ENCODE measurements at regions not wholly inside any gene's neighbourhood (a gene's known extent, or its start where the extent isn't known, plus 50 kb on each side); places are given as distances from the start of the nearest gene placed in this dataset.

DNA sequence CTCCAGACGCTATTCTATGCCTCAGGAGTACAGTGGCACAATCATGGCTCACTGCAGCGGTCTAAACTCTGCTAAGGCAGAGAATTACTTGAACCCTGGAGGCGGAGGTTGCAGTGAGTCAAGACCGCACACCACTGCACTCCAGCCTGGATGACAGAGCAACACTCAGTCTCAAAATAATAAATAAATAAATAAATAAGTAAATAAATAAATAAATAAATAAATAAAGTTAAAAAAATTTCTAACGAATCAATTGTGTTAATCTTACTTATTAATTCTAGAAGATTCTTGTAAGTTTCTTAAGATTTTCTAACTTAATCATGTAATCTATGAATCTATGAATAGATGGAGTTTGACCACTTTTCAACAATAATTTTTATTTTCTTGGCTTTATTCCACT, 621.4 kb upstream of the POT1 start:
- FAIRE-seq: no peak
- no peak for DNase-seq (ENCODE audit: insufficient read length, low spot score)

DNA sequence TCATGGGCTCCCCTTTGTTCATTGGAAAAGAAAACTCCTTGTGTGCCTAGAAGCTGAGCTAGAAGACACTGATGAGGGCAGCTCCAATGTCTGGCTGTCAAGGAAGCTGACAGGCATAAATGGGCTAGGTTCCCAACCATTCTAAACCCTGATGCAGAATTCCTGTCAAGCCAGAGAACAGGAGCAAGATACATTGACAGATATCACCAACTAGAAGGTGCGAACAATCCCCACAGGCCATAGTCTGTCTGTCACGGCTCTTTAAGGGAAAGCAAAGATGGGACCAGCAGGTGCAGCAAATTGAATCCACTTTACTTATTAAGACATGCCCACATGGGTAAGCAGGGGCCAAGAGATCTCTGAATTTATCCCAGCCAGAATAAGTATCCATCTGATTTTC, 617.9 kb upstream of the POT1 start:
- DNase-seq (ENCODE audit: insufficient read length, low spot score) (no peak), FAIRE-seq (no peak)
- TF ChIP-seq POLR2A (IDR thresholded peaks at IDR 0.05; ENCODE audit: low read depth, low read length): no peak

More for the DNA sequence above, 621.4 kb upstream of the POT1 start:
- no peak for TF ChIP-seq POLR2A (IDR thresholded peaks at IDR 0.05; ENCODE audit: low read depth, low read length)

DNA sequence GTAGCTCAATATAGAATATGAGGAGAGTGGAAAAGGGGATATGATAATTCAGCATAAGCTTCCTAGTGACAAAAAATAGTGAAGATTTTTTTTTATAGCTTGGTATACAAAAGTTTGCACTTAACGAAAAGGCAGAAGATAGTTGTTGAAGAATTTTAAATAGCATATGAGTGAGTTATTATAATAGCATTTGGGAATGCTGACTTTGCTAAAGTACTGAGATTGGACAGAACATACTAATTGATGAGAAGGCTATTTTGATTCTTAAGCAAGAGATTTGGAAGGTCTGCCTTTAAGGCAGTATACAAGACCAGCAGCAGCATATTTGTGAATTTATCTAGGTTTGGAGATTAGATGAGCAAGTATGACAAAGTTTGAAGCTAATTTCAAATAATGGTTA, 600.9 kb upstream of the POT1 start:
- FAIRE-seq: no peak
- DNase-seq (ENCODE audit: insufficient read length, low spot score): no peak
- TF ChIP-seq POLR2A (IDR thresholded peaks at IDR 0.05; ENCODE audit: low read depth, low read length): no peak

DNA sequence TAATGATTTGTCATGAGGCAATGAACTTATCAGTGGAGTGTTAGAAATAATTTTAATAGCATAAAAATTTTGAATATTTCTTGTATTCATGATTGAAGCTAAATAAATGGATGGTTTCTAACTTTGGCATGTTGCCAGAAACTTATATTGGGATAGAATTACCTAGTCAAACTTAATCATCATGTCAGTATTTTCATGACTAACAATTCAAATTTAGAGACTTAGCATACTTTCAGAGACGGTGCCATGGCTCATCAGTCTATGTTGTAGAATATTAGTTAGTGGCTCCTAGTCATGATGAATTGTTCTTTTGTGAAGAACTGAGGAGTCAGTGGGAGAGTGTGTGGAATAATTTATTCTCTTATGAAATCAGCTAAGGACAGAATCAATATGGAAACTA, 599.6 kb upstream of the POT1 start:
- no peak for TF ChIP-seq POLR2A (IDR thresholded peaks at IDR 0.05; ENCODE audit: low read depth, low read length)
- no peak for DNase-seq (ENCODE audit: insufficient read length, low spot score)
- no peak for FAIRE-seq

DNA sequence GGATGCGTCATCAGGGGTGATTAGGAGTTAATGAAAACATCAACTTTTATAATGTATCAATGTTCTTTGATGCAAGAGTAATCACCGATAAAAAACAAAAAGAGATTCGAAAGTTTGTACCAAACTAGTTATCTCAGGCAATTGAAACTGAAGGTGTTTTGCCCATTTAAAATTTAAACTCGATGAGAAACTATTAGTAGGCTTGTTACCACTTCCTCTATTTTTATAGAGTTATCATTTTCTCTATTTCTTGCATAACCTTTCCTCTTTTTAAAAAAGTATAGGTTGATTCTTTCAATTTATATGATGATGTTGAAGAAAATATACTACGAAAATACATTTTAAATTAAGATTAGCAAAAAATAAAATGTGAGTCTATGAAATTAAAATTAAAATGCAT, 597.3 kb upstream of the POT1 start:
- no peak for TF ChIP-seq POLR2A (IDR thresholded peaks at IDR 0.05; ENCODE audit: low read depth, low read length)
- FAIRE-seq: no peak
- no peak for DNase-seq (ENCODE audit: insufficient read length, low spot score)

DNA sequence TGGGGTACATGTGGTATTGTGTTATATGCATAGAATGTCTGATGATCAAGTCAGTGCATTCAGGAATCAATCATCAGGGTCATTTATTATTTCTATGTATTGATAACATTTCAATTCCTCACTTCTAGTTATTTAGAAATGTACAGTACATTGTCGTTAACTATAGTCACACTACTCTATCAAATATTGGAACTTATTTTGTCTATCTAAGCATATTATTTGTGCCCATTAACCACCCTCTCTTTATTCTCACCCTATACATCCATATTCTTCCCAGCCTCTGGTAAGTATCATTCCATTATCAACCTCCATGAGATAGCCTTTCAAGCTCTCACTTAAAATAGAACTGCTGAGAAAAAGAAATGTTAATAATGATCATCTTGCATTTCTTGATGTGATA, 596.5 kb upstream of the POT1 start:
- TF ChIP-seq POLR2A (IDR thresholded peaks at IDR 0.05; ENCODE audit: low read depth, low read length): no peak
- no peak for FAIRE-seq
- DNase-seq (ENCODE audit: insufficient read length, low spot score): no peak

DNA sequence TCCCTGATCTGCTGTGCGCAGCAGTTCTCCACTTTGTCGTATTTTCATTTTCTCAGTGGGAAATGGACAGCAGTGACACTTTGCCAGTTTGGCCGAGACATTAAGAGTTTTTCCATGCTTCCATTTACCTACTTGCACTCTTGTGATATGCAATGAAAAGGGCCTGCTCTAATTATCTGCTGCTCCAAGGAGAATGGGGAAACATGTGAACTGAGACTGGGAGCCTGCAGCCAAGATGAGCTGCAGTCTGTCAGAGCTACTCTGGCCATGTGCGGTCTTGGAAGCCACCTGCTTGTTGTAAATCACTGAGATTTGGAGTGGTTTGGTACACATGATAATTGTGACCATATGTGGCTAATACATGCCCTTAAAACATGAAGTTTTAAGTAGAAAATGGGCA, 586.6 kb upstream of the POT1 start:
- no peak for TF ChIP-seq POLR2A (IDR thresholded peaks at IDR 0.05; ENCODE audit: low read depth, low read length)
- FAIRE-seq (no peak), DNase-seq (ENCODE audit: insufficient read length, low spot score) (no peak)

DNA sequence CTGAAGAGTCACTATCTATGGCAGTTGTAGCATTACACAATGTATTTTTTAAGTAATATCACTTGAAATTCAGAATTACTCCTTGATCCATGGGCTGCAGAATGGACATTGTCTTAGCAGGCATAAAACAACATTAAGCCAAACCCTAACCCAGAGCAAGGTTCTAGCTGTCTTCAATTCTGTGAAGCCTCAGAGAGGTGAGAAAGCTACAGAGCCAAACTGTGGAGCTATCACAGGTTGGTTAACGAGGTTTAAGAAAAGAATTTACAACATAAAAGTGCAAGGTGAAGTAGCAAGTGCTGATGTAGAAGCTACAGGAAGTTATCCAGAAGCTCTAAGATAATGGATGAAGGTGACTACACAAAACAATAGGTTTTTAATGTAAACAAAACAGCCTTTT, 582.7 kb upstream of the POT1 start:
- DNase-seq (ENCODE audit: insufficient read length, low spot score): no peak
- TF ChIP-seq POLR2A (IDR thresholded peaks at IDR 0.05; ENCODE audit: low read depth, low read length): no peak
- FAIRE-seq: no peak

DNA sequence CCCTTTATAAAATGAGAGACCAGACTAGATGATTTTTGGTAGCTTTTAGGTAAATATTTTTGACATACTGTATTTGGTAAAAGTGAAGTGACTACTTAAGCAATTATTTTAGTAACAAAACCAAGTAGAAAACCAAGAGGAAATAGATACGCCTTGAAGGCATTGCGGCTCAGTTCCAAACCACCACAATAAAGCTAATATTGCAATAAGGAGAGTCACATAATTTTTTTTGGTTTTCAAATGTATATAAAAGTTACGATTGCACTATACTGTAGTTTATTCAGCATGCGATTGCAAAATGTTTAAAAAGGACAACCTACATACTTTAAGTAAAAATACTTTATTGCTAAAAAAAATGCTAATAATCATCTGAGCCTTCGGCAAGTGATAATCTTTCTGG, 581.7 kb upstream of the POT1 start:
- no peak for FAIRE-seq
- DNase-seq (ENCODE audit: insufficient read length, low spot score): no peak
- no peak for TF ChIP-seq POLR2A (IDR thresholded peaks at IDR 0.05; ENCODE audit: low read depth, low read length)

DNA sequence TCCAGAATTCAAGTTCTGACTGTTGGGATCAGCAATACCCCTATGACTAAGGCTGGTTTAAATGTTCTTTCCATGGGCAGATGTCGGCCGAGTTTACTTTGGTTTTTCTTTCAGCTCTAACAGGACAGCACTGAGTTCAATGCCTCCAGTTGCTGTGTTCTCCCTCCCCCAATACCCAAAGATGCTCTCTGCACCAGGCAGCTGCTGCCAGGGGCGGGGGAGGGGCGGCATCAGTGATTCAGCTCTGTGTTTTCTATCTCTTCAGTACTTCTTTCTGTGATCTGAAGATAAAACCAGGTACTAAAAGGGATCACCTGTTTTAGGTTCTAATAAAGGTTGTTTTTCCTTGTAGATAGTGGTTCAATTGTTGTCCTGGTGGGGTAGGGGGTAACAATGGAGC, 576.7 kb upstream of the POT1 start:
- FAIRE-seq (no peak), DNase-seq (ENCODE audit: insufficient read length, low spot score) (no peak)
- TF ChIP-seq POLR2A (IDR thresholded peaks at IDR 0.05; ENCODE audit: low read depth, low read length): no peak

DNA sequence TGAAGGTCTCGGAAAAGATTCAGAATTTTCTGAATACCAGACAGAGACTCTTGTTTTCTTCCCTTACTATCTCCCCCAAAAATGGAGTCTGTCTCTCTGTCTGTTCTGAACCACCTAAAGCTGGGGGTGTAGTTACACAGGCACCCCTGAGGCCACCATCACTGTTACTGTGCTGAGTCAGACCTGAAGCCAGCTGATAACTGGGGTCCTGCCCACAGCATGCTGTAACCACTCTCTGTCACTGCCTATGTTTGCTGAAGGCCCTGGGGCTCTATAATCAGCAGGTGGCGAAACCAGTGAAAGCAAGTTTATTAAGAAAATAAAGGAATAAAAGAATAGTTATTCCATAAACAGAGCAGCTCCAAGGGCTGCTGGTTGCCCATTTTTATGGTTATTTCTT, 575.2 kb upstream of the POT1 start:
- FAIRE-seq (no peak), DNase-seq (ENCODE audit: insufficient read length, low spot score) (no peak)
- TF ChIP-seq POLR2A (IDR thresholded peaks at IDR 0.05; ENCODE audit: low read depth, low read length): no peak

DNA sequence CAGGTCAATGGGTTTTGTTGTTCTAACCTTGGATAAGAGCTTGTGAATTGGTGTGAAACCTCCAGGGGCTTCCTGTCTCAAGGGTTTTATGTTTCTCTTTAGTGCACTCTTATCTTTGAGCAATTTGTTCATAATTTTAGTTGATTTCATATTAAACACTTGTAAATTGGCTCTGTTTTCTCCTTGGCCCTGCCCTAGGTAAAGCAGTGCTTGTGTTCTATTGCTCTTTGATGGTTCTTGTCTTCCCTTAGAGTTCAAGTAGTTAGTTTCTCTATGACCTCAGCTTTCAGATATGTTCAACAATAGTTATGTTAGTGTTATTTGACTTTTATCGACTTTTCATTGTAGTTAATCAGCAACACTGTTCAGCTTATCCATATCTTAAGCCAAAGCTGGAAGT, 566.4 kb upstream of the POT1 start:
- no peak for TF ChIP-seq POLR2A (IDR thresholded peaks at IDR 0.05; ENCODE audit: low read depth, low read length)
- FAIRE-seq: no peak
- DNase-seq (ENCODE audit: insufficient read length, low spot score): no peak

DNA sequence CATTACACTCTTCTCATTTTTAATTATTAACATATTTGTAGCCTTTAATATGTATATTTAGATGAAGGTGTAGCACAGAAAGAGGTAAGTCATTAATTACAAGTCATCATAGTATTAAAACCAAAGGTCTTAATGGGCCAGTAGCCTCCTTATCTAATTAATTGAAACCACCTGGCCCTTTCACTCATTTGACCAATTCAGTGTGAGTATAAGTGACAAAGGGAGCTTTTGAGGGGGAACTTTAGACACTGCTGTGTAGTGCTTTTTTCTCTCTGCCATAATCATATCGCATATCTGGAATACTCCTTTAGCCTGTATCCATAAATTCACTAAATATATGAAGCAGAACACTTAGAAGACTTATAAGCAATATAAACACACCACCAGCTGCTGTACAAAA, 562.9 kb upstream of the POT1 start:
- FAIRE-seq: no peak
- no peak for DNase-seq (ENCODE audit: insufficient read length, low spot score)
- no peak for TF ChIP-seq POLR2A (IDR thresholded peaks at IDR 0.05; ENCODE audit: low read depth, low read length)

DNA sequence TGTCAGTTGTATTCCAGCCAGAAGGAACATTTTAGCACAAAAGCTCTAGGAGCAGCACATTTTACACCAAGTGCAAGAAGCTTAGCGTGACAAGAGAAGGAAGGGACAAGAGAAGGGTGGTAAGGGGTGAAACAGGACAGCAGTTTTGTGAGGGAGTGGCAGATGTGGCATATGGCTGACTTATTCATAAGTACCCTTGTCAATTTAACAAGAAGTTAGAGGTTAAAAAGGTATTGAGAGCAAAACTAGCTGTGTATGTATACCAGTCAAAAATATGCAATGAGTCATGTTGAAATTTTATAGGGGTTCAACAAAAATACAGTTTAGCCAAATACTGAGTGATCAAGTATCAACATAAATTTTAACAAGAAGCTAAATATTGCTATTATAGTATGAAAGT, 561.5 kb upstream of the POT1 start:
- FAIRE-seq: peak; percentile 6
- no peak for TF ChIP-seq POLR2A (IDR thresholded peaks at IDR 0.05; ENCODE audit: low read depth, low read length)
- no peak for DNase-seq (ENCODE audit: insufficient read length, low spot score)

DNA sequence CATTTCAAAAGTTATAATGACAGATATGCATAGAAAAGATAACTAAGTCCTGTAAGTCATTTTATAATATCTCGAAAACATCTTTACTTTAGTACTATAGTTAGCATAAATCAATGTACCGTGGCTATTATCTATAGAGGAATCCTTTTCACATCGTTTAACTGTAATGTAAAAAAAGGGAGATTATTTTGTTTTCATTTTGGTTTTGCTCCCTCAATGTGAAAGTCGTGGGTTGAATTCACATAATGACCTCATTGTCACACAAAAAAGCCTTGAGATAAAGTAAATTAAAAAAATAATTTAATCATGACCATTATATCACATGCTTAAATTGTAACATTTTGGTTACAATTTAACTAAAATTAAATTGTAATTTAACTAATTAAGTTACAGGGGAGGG, 560.5 kb upstream of the POT1 start:
- DNase-seq (ENCODE audit: insufficient read length, low spot score) (no peak), FAIRE-seq (no peak)
- TF ChIP-seq POLR2A (IDR thresholded peaks at IDR 0.05; ENCODE audit: low read depth, low read length): no peak

DNA sequence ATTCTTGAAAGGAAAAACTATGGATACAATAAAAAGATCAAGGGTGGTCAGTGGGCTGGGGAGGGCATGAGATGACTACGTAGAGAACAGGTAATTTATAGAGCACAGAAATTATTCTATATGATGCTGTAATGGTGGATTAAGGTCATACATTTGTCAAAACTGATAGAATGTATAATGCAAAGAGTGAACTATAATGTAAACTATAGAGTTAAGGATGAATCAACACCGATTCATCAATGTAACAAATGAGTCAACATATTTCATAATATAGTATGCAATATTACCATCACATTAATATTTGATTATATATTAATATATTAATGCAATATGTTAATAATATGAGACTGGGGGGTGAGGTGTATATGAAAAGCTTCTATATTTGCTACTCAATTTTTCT, 555.6 kb upstream of the POT1 start:
- FAIRE-seq: no peak
- no peak for DNase-seq (ENCODE audit: insufficient read length, low spot score)
- no peak for TF ChIP-seq POLR2A (IDR thresholded peaks at IDR 0.05; ENCODE audit: low read depth, low read length)
